ENCODE measurements at regions not wholly inside any gene's neighbourhood (a gene's known extent, or its start where the extent isn't known, plus 50 kb on each side); places are given as distances from the start of the nearest gene placed in this dataset.
"Not testable (repeated sequence)": the region's sequence is repeated elsewhere in the genome, so short reads cannot be mapped to it uniquely, and the experiment has no call there.

- no peak for DNase-seq
Measured at GRCh38 chr4:103842076-103842475, 122.3 kb upstream of the TACR3 start.

GRCh38 chr4:103810308-103810707 is 90.5 kb upstream of the TACR3 start:
- DNase-seq, result not testable (repeated sequence)

- no peak for DNase-seq
Measured at GRCh38 chr4:103802766-103803165, 83.0 kb upstream of the TACR3 start.

GRCh38 chr4:103787057-103787456 is 67.3 kb upstream of the TACR3 start:
- no peak for DNase-seq

GRCh38 chr4:103786593-103786992 is 66.8 kb upstream of the TACR3 start:
- DNase-seq, result no peak

- DNase-seq, result no peak
Measured at GRCh38 chr4:103786014-103786413, 66.2 kb upstream of the TACR3 start.

- no peak for DNase-seq
Measured at GRCh38 chr4:103778221-103778620, 58.4 kb upstream of the TACR3 start.

- no peak for DNase-seq
Measured at GRCh38 chr4:103774326-103774825, 54.6 kb upstream of the TACR3 start.

- no peak for DNase-seq
Measured at GRCh38 chr4:103773691-103774231, 54.0 kb upstream of the TACR3 start.
